A549 (cell line): ENCODE measurements at regions not wholly inside any gene's neighbourhood (a gene's known extent, or its start where the extent isn't known, plus 50 kb on each side); places are given as distances from the start of the nearest gene placed in this dataset.

Experiments
- ATAC-seq, 2 experiments: fragments of 200-7000 bp in 1 of 2; fragments of >200 bp in 1 of 2; cut with Nextera tagmentation in 1 of 2; cut with Tn5 transposase in 1 of 2; 3 replicates each; pipeline versions ENCODE4 v1.8.0 to v1.9.1; 2018 to 2020; ENCODE audit warnings: mild to moderate bottlenecking in 1 of 2, moderate library complexity in 1 of 2
- CTCF ChIA-PET: fragments of 300-600 bp; sonication (Branson Sonifier 250); formaldehyde crosslinking; extraction: SDS; loops from one replicate; lab custom pipeline; 2021; ENCODE audit warnings: antibody characterized with exemption, inconsistent platforms; lab: Yijun Ruan, JAX
- POLR2A ChIA-PET: fragments of 350-600 bp; formaldehyde crosslinking; extraction: SDS; loops from one replicate; lab custom pipeline; 2021; ENCODE audit warnings: antibody characterized with exemption, inconsistent platforms; lab: Yijun Ruan, JAX
- DNase-seq, 2 experiments: peaks; one replicate each; pipeline versions ENCODE4 v3.0.0 to v3.0.0-alpha.2; 2011 to 2016; ENCODE audit warnings: low read depth in 1 of 2, low spot score in 1 of 2
- FAIRE-seq: peaks from 2 replicates; lab custom pipeline; 2011; peaks lifted over from hg19 to GRCh38; lab: Jason Lieb, UNC
- H3K27ac ChIP-seq, 2 experiments: fragments of >200 bp; sonication (Bioruptor Twin); formaldehyde crosslinking; 3 replicates each; pipeline ENCODE4 v1.5.1; 2016 to 2017
- H3K4me1 ChIP-seq: fragments of >200 bp; sonication (Bioruptor Twin); formaldehyde crosslinking; 3 replicates; pipeline ENCODE4 v1.6.1; 2016
- H3K4me2 ChIP-seq: fragments of >200 bp; sonication (Bioruptor Twin); formaldehyde crosslinking; 3 replicates; pipeline ENCODE4 v1.6.1; 2016
- H3K4me3 ChIP-seq: fragments of >200 bp; sonication (Bioruptor Twin); formaldehyde crosslinking; 3 replicates; pipeline ENCODE4 v1.5.1; 2016
- H3K9me3 ChIP-seq: fragments of >200 bp; sonication (Bioruptor Twin); formaldehyde crosslinking; 3 replicates; pipeline ENCODE4 v1.6.1; 2016
- BCL3 ChIP-seq: fragments of >200 bp; sonication (Bioruptor Twin); formaldehyde crosslinking; IDR thresholded peaks from 3 replicates; pipeline ENCODE4 v1.6.1; 2016
- CBX2 ChIP-seq: fragments of 200-600 bp; sonication (generic); IDR thresholded peaks from 2 replicates; pipeline ENCODE4 v1.6.1; 2016; ENCODE audit warnings: low read depth, mild to moderate bottlenecking, borderline replicate concordance
- CEBPB ChIP-seq, 2 experiments: fragments of >200 bp in 1 of 2; sonication (Bioruptor Twin) in 1 of 2; formaldehyde crosslinking in 1 of 2; IDR thresholded peaks; 2 replicates each; pipeline ENCODE4 v1.6.1; 2012 to 2016
- CHD2 ChIP-seq: fragments of 150-350 bp; IDR thresholded peaks from 2 replicates; pipeline ENCODE4 v1.6.1; 2014; ENCODE audit warnings: low read length; ENCODE audit not compliant: partially characterized antibody
- E2F6 ChIP-seq: IDR thresholded peaks from 2 replicates; pipeline ENCODE4 v1.6.1; 2012; ENCODE audit warnings: low read depth, borderline replicate concordance
- EHF ChIP-seq: fragments of 250-450 bp; sonication (Bioruptor Pico); IDR thresholded peaks from 2 replicates; pipeline ENCODE4 v1.5.0; 2020; ENCODE audit warnings: mild to moderate bottlenecking
- EHMT2 ChIP-seq: fragments of 200-600 bp; sonication (generic); IDR thresholded peaks from 2 replicates; pipeline ENCODE4 v1.6.1; 2016; ENCODE audit warnings: antibody characterized with exemption, low read depth, mild to moderate bottlenecking, moderate library complexity
- EP300 ChIP-seq, 2 experiments: fragments of >200 bp; sonication (Bioruptor Twin); formaldehyde crosslinking; IDR thresholded peaks; 2 replicates in 1 of 2; 3 replicates in 1 of 2; pipeline ENCODE4 v1.6.1; 2016 to 2017
- FOSB ChIP-seq: fragments of 250-450 bp; sonication (Bioruptor Pico); IDR thresholded peaks from 2 replicates; pipeline ENCODE4 v1.5.0; 2020; ENCODE audit warnings: mild to moderate bottlenecking, moderate library complexity
- FOSL2 ChIP-seq, 2 experiments: fragments of 450-650 bp in 1 of 2; fragments of >200 bp in 1 of 2; sonication (Bioruptor Twin) in 1 of 2; formaldehyde crosslinking; IDR thresholded peaks; 2 replicates each; pipeline versions ENCODE4 v1.5.0 to v1.6.1; 2016 to 2020; ENCODE audit warnings: mild to moderate bottlenecking in 1 of 2, moderate library complexity in 1 of 2
- HMGXB4 ChIP-seq: fragments of 250-450 bp; sonication (Bioruptor Pico); IDR thresholded peaks from 2 replicates; pipeline ENCODE4 v1.5.0; 2021; ENCODE audit warnings: mild to moderate bottlenecking, moderate library complexity, borderline replicate concordance
- HOXB13 ChIP-seq: fragments of 250-450 bp; sonication (Bioruptor Pico); IDR thresholded peaks from 2 replicates; pipeline ENCODE4 v1.5.0; 2020; ENCODE audit warnings: low read depth, mild to moderate bottlenecking, moderate library complexity
- JUNB ChIP-seq: fragments of >200 bp; sonication (Bioruptor Twin); formaldehyde crosslinking; IDR thresholded peaks from 2 replicates; pipeline ENCODE4 v1.6.1; 2016
- MAFK ChIP-seq: fragments of 450-650 bp; IDR thresholded peaks from 2 replicates; pipeline ENCODE4 v1.6.1; 2014; ENCODE audit not compliant: partially characterized antibody
- MAX ChIP-seq: IDR thresholded peaks from 2 replicates; pipeline ENCODE4 v1.6.1; 2012
- MAZ ChIP-seq: fragments of 150-350 bp; IDR thresholded peaks from 2 replicates; pipeline ENCODE4 v1.6.1; 2014; ENCODE audit warnings: antibody characterized with exemption, low read depth, low read length, borderline replicate concordance
- MYC ChIP-seq: IDR thresholded peaks from 2 replicates; pipeline ENCODE4 v1.6.1; 2012; ENCODE audit warnings: mild to moderate bottlenecking, inconsistent platforms, low read length, improper control_type of control experiment, borderline replicate concordance
- NFE2L2 ChIP-seq: fragments of 150-350 bp; conservative IDR thresholded peaks from 2 replicates; pipeline ENCODE4 v1.6.1; 2014; ENCODE audit warnings: low read length
- RAD21 ChIP-seq, 2 experiments: fragments of >200 bp in 1 of 2; sonication (Bioruptor Twin) in 1 of 2; formaldehyde crosslinking in 1 of 2; IDR thresholded peaks in 1 of 2; conservative IDR thresholded peaks in 1 of 2; 2 replicates in 1 of 2; 3 replicates in 1 of 2; pipeline ENCODE4 v1.6.1; 2012 to 2018; ENCODE audit warnings: inconsistent platforms in 1 of 2
- RARB ChIP-seq: fragments of 250-450 bp; sonication (Bioruptor Pico); IDR thresholded peaks from 2 replicates; pipeline ENCODE4 v1.8.0; 2021; ENCODE audit warnings: mild to moderate bottlenecking, moderate library complexity
- REST ChIP-seq: fragments of 200-600 bp; sonication (generic); IDR thresholded peaks from 2 replicates; pipeline ENCODE4 v1.6.1; 2016; ENCODE audit warnings: antibody characterized with exemption, mild to moderate bottlenecking, moderate library complexity
- RNF2 ChIP-seq: fragments of 200-600 bp; sonication (generic); IDR thresholded peaks from 2 replicates; pipeline ENCODE4 v1.6.1; 2016; ENCODE audit warnings: low read depth, mild to moderate bottlenecking, antibody characterized with exemption, moderate library complexity, borderline replicate concordance
- SREBF2 ChIP-seq: fragments of 450-650 bp; IDR thresholded peaks from 2 replicates; pipeline ENCODE4 v1.6.1; 2014; ENCODE audit warnings: mild to moderate bottlenecking, moderate library complexity
- TP53 ChIP-seq: fragments of 250-450 bp; sonication (Bioruptor Pico); IDR thresholded peaks from 2 replicates; pipeline ENCODE4 v1.5.0; 2021; ENCODE audit warnings: mild to moderate bottlenecking, moderate library complexity
- WGBS: methylation state at CpG from one replicate; pipeline ENCODE4 v1.1.6; 2017; ENCODE audit errors: missing lambda C conversion rate; 5-methylcytosine and 5-hydroxymethylcytosine counted together

- FAIRE-seq (no peak), ATAC-seq (no peak), DNase-seq (no peak)
- ChIA-PET CTCF (no interaction called here), POLR2A (no interaction called here)
- 6% methylated on average over 3 of the region's 3 CpGs for WGBS
- TF ChIP-seq JUNB (no peak), BCL3 (no peak), SREBF2 (no peak), RARB (no peak), EP300 (IDR thresholded peaks at IDR 0.05) (no peak), REST (no peak), EHF (no peak), CHD2 (no peak), TP53 (CRISPR knock-in tag) (no peak), CBX2 (no peak), MYC (no peak), MAX (no peak), NFE2L2 (no peak), HMGXB4 (CRISPR knock-in tag) (no peak)
- Histone ChIP-seq H3K9me3 (no peaks in the 10 kb centered on the region), H3K4me3 (no peak overlapping the region), H3K4me2 (no peak overlapping the region), H3K4me1 (no peaks in the 10 kb centered on the region), H3K27ac (no peak overlapping the region)
Observed at GRCh38 chr16:65463652-65464260, 341.9 kb upstream of the CDH11 start.

- ATAC-seq (no peak), DNase-seq (no peak)
- no peak overlapping the region for H3K27ac ChIP-seq
- TF ChIP-seq MAFK (peak; percentile 73), SREBF2 (no peak), FOSB (CRISPR knock-in tag) (no peak), CHD2 (no peak), EHMT2 (no peak)
- TF ChIP-seq, all 56 proteins: peak for 1
- H3K4me2 ChIP-seq = no peak overlapping the region
- CTCF ChIA-PET = no interaction called here
- H3K4me1 ChIP-seq = no peaks in the 10 kb centered on the region
- no peaks in the 10 kb centered on the region for H3K9me3 ChIP-seq
- no peak for FAIRE-seq
- no peak overlapping the region for H3K4me3 ChIP-seq
- POLR2A ChIA-PET = no interaction called here
- WGBS = 0% methylated on average over 2 of the region's 2 CpGs
Observed at GRCh38 chr16:65457084-65457483, 335.2 kb upstream of the CDH11 start.

- Histone ChIP-seq H3K27ac (no peak overlapping the region), H3K4me3 (no peak overlapping the region), H3K4me2 (no peak overlapping the region), H3K9me3 (no peaks in the 10 kb centered on the region), H3K4me1 (no peaks in the 10 kb centered on the region)
- FAIRE-seq (no peak), ATAC-seq (no peak), DNase-seq (no peak)
- POLR2A ChIA-PET = no interaction called here
- CTCF ChIA-PET = no interaction called here
- WGBS = 3% methylated on average over 4 of the region's 4 CpGs
- no peak for TF ChIP-seq MAZ
- no peak for TF ChIP-seq EP300 (IDR thresholded peaks at IDR 0.05)
- no peak for TF ChIP-seq FOSL2 (IDR thresholded peaks at IDR 0.05)
- no peak for TF ChIP-seq FOSL2 (CRISPR knock-in tag; IDR thresholded peaks at IDR 0.05)
- no peak for TF ChIP-seq HOXB13 (CRISPR knock-in tag)
- TF ChIP-seq MYC = no peak
- TF ChIP-seq CEBPB (IDR thresholded peaks at IDR 0.05) = no peak
- no peak for TF ChIP-seq RNF2
- TF ChIP-seq E2F6 = no peak
- no peak for TF ChIP-seq RARB
- no peak for TF ChIP-seq EHMT2
- no peak for TF ChIP-seq HMGXB4 (CRISPR knock-in tag)
- no peak for TF ChIP-seq RAD21 (conservative IDR thresholded peaks at IDR 0.05 in 1 of 2, IDR thresholded peaks at IDR 0.05 in 1 of 2)
Observed at GRCh38 chr16:65455761-65456160, 333.9 kb upstream of the CDH11 start.
